Activated naive CD4-positive, alpha-beta T cell treated with anti-CD3 and anti-CD28 coated beads for 36 hours (primary cell): ENCODE measurements at regions not wholly inside any gene's neighbourhood (a gene's known extent, or its start where the extent isn't known, plus 50 kb on each side); places are given as distances from the start of the nearest gene placed in this dataset.
"Not testable (repeated sequence)": the region's sequence is repeated elsewhere in the genome, so short reads cannot be mapped to it uniquely, and the experiment has no call there.

Source experiments
- CTCF ChIA-PET: fragments of 350-600 bp; sonication (Branson Sonifier 250); formaldehyde crosslinking; loops from one replicate; lab custom pipeline; 2021; ENCODE audit warnings: antibody characterized with exemption; lab: Charles Lee
- DNase-seq: peaks from one replicate; pipeline ENCODE4 v3.0.0-alpha.2; 2020
- H3K27ac Mint-ChIP-seq: one replicate; pipeline ENCODE4 v1.8.0; 2021; ENCODE audit warnings: mild to moderate bottlenecking, mixed read lengths
- H3K27me3 Mint-ChIP-seq: one replicate; pipeline ENCODE4 v1.8.0; 2021; ENCODE audit warnings: low read depth, mixed read lengths
- H3K36me3 Mint-ChIP-seq: one replicate; pipeline ENCODE4 v1.8.0; 2021; ENCODE audit warnings: low read depth, mixed read lengths
- H3K4me1 Mint-ChIP-seq: one replicate; pipeline ENCODE4 v1.8.0; 2021; ENCODE audit warnings: low read depth, mixed read lengths
- H3K4me3 Mint-ChIP-seq: one replicate; pipeline ENCODE4 v1.8.0; 2021; ENCODE audit warnings: mild to moderate bottlenecking, moderate library complexity, mixed read lengths
- H3K9me3 Mint-ChIP-seq: one replicate; pipeline ENCODE4 v1.8.0; 2021; ENCODE audit warnings: mixed read lengths
- intact Hi-C: fragments of 100-400 bp; cut with micrococcal nuclease; formaldehyde crosslinking; loops from one replicate; pipeline ENCODE4 v1.15.1; 2023

GRCh38 chr14:87615047-87615446, 377.9 kb downstream of the GALC start:
- Mint-ChIP-seq H3K27me3 (peaks cover 8% of the 10 kb centered on the region), H3K27ac (no peak overlapping the region), H3K36me3 (no peaks in the 10 kb centered on the region), H3K4me3 (no peak overlapping the region), H3K4me1 (no peaks in the 10 kb centered on the region), H3K9me3 (no peaks in the 10 kb centered on the region)
- intact Hi-C loops, result no loop called here
- CTCF ChIA-PET, result interaction anchor here (1.2 kb wide), 1 partner anchor 50 kb away, joined by 3 read pairs; no protein-coding TSS in a partner anchor
- DNase-seq, result no peak

GRCh38 chr14:87613881-87614280, 379.1 kb downstream of the GALC start:
- DNase-seq, result no peak
- Mint-ChIP-seq H3K27ac (no peak overlapping the region), H3K4me1 (no peaks in the 10 kb centered on the region), H3K4me3 (no peak overlapping the region), H3K36me3 (no peaks in the 10 kb centered on the region), H3K27me3 (peaks cover 8% of the 10 kb centered on the region), H3K9me3 (no peaks in the 10 kb centered on the region)
- intact Hi-C loops, result no loop called here
- CTCF ChIA-PET, result no interaction called here

- H3K27ac Mint-ChIP-seq, DNase-seq, intact Hi-C loops, H3K27me3 Mint-ChIP-seq, H3K4me1 Mint-ChIP-seq, H3K4me3 Mint-ChIP-seq, CTCF ChIA-PET, H3K36me3 Mint-ChIP-seq: not testable (repeated sequence)
- peaks cover 14% of the 10 kb centered on the region for H3K9me3 Mint-ChIP-seq
These were observed 385.9 kb downstream of the GALC start for GRCh38 chr14:87607056-87607455.

GRCh38 chr14:87601036-87601435, 391.9 kb downstream of the GALC start:
- Mint-ChIP-seq H3K36me3 (peaks cover 1% of the 10 kb centered on the region), H3K27me3 (no peaks in the 10 kb centered on the region), H3K9me3 (peaks cover 7% of the 10 kb centered on the region), H3K4me1 (no peaks in the 10 kb centered on the region), H3K4me3 (no peak overlapping the region), H3K27ac (no peak overlapping the region)
- DNase-seq, result no peak
- CTCF ChIA-PET, result no interaction called here
- intact Hi-C loops, result no loop called here

GRCh38 chr14:87600240-87600639, 392.7 kb downstream of the GALC start:
- peaks cover 3% of the 10 kb centered on the region for H3K9me3 Mint-ChIP-seq
- H3K4me1 Mint-ChIP-seq, result no peaks in the 10 kb centered on the region
- no peak overlapping the region for H3K4me3 Mint-ChIP-seq
- H3K36me3 Mint-ChIP-seq, result peaks cover 1% of the 10 kb centered on the region
- DNase-seq, result no peak
- H3K27me3 Mint-ChIP-seq, result no peaks in the 10 kb centered on the region
- intact Hi-C loops, result no loop called here
- CTCF ChIA-PET, result interaction anchor here (0.5 to 0.6 kb wide), 2 partner anchors 74 to 142 kb away, joined by 3 read pairs; no protein-coding TSS in a partner anchor
- H3K27ac Mint-ChIP-seq, result no peak overlapping the region

- CTCF ChIA-PET, result no interaction called here
- intact Hi-C loops, result no loop called here
- Mint-ChIP-seq H3K4me1 (no peaks in the 10 kb centered on the region), H3K4me3 (no peak overlapping the region), H3K27ac (no peak overlapping the region), H3K27me3 (no peaks in the 10 kb centered on the region), H3K36me3 (no peaks in the 10 kb centered on the region), H3K9me3 (no peaks in the 10 kb centered on the region)
- no peak for DNase-seq
These were observed 411.7 kb downstream of the GALC start for GRCh38 chr14:87581298-87581697.

- no peak overlapping the region for H3K4me3 Mint-ChIP-seq
- DNase-seq, result no peak
- H3K27ac Mint-ChIP-seq, result no peak overlapping the region
- CTCF ChIA-PET, result no interaction called here
- no peaks in the 10 kb centered on the region for H3K4me1 Mint-ChIP-seq
- intact Hi-C loops, result no loop called here
- no peaks in the 10 kb centered on the region for H3K9me3 Mint-ChIP-seq
- no peaks in the 10 kb centered on the region for H3K36me3 Mint-ChIP-seq
- H3K27me3 Mint-ChIP-seq, result no peaks in the 10 kb centered on the region
These were observed 413.9 kb downstream of the GALC start for GRCh38 chr14:87579036-87579435.

GRCh38 chr14:87575378-87575777, 417.6 kb downstream of the GALC start:
- H3K4me3 Mint-ChIP-seq, result no peak overlapping the region
- H3K4me1 Mint-ChIP-seq, result no peaks in the 10 kb centered on the region
- no peak for DNase-seq
- CTCF ChIA-PET, result no interaction called here
- peaks cover 1% of the 10 kb centered on the region for H3K27me3 Mint-ChIP-seq
- H3K36me3 Mint-ChIP-seq, result no peaks in the 10 kb centered on the region
- intact Hi-C loops, result no loop called here
- H3K27ac Mint-ChIP-seq, result no peak overlapping the region
- H3K9me3 Mint-ChIP-seq, result no peaks in the 10 kb centered on the region

- peaks cover 1% of the 10 kb centered on the region for H3K27me3 Mint-ChIP-seq
- no peaks in the 10 kb centered on the region for H3K36me3 Mint-ChIP-seq
- DNase-seq, result no peak
- no peaks in the 10 kb centered on the region for H3K9me3 Mint-ChIP-seq
- intact Hi-C loops, result no loop called here
- H3K4me3 Mint-ChIP-seq, result no peak overlapping the region
- H3K4me1 Mint-ChIP-seq, result no peaks in the 10 kb centered on the region
- H3K27ac Mint-ChIP-seq, result no peak overlapping the region
- CTCF ChIA-PET, result no interaction called here
These were observed 419.4 kb downstream of the GALC start for GRCh38 chr14:87573591-87573990.

GRCh38 chr14:87567618-87568295, 425.2 kb downstream of the GALC start:
- H3K9me3 Mint-ChIP-seq, result peaks cover 9% of the 10 kb centered on the region
- H3K27ac Mint-ChIP-seq, result no peak overlapping the region
- no peaks in the 10 kb centered on the region for H3K4me1 Mint-ChIP-seq
- H3K4me3 Mint-ChIP-seq, result no peak overlapping the region
- intact Hi-C loops, result no loop called here
- peaks cover 1% of the 10 kb centered on the region for H3K27me3 Mint-ChIP-seq
- DNase-seq, result no peak
- no peaks in the 10 kb centered on the region for H3K36me3 Mint-ChIP-seq
- CTCF ChIA-PET, result no interaction called here

GRCh38 chr14:87566991-87567390, 426.0 kb downstream of the GALC start:
- no peaks in the 10 kb centered on the region for H3K4me1 Mint-ChIP-seq
- peaks cover 12% of the 10 kb centered on the region for H3K9me3 Mint-ChIP-seq
- no peaks in the 10 kb centered on the region for H3K27me3 Mint-ChIP-seq
- intact Hi-C loops, result no loop called here
- no peak overlapping the region for H3K4me3 Mint-ChIP-seq
- H3K36me3 Mint-ChIP-seq, result no peaks in the 10 kb centered on the region
- DNase-seq, result no peak
- no peak overlapping the region for H3K27ac Mint-ChIP-seq
- CTCF ChIA-PET, result no interaction called here

GRCh38 chr14:87547536-87547935, 445.4 kb downstream of the GALC start:
- intact Hi-C loops, result no loop called here
- H3K27ac Mint-ChIP-seq, result no peak overlapping the region
- no peak for DNase-seq
- no peaks in the 10 kb centered on the region for H3K36me3 Mint-ChIP-seq
- no peaks in the 10 kb centered on the region for H3K27me3 Mint-ChIP-seq
- no peak overlapping the region for H3K4me3 Mint-ChIP-seq
- no peaks in the 10 kb centered on the region for H3K4me1 Mint-ChIP-seq
- H3K9me3 Mint-ChIP-seq, result peaks cover 5% of the 10 kb centered on the region
- CTCF ChIA-PET, result no interaction called here

GRCh38 chr14:87542288-87542687, 450.7 kb downstream of the GALC start:
- no peak for DNase-seq
- Mint-ChIP-seq H3K4me1 (no peaks in the 10 kb centered on the region), H3K9me3 (peaks cover 6% of the 10 kb centered on the region), H3K27me3 (no peaks in the 10 kb centered on the region), H3K27ac (no peak overlapping the region), H3K4me3 (no peak overlapping the region), H3K36me3 (no peaks in the 10 kb centered on the region)
- CTCF ChIA-PET, result no interaction called here
- intact Hi-C loops, result no loop called here
